ENCODE measurements at regions not wholly inside any gene's neighbourhood (a gene's known extent, or its start where the extent isn't known, plus 50 kb on each side); places are given as distances from the start of the nearest gene placed in this dataset.
A peak's percentile ranks its signal among the peaks of the same experiment; 100 is the strongest.

DNA sequence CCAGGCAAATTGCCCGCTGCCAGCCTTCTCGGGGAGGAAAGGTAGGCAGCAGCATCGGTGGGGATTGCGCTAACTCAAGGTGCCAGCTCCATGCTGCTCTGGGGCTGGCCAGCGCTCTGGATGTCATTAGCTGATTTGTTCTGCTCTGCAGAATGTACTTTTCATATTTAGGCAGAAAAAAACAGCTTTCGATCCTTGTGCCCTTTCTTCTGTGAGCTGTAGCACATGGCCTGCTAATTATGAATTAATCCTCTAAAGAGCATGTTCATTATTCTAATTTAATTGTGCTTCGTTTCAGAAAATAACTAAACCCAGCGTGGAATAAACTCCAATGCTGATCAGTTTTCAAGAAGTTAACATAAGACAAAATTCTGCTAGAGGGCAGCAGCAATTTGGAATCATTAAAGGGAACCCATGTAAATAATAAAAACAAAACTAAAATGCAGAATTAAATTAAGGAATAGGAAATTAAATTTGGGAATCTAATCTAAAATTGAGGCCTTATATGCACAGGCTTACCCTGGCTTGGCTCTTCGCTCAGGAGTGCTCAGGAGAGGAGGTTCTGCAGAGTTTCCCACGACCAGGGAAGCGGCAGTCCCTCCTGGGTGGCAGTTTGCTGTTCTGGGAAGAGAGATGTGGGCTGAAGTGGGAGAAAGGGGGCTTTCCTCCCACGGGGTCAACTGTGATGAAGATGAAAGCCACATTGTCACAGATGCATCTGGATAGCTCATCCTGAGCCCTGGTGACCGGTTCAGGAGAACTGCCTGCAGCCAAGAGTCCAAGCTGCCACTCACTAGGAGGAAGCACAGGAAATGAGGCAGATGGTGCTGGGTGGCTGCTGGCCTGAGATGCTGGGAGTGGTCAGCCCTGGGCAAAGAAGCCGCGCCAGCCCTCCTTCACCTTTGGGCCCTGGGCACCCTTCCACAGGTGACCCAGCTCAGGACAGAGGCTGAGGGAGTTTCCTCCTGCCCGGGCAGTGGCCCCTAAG, 93.2 kb upstream of the PKDCC start:
- DNase-seq (ENCODE audit: low spot score): no peak

DNA sequence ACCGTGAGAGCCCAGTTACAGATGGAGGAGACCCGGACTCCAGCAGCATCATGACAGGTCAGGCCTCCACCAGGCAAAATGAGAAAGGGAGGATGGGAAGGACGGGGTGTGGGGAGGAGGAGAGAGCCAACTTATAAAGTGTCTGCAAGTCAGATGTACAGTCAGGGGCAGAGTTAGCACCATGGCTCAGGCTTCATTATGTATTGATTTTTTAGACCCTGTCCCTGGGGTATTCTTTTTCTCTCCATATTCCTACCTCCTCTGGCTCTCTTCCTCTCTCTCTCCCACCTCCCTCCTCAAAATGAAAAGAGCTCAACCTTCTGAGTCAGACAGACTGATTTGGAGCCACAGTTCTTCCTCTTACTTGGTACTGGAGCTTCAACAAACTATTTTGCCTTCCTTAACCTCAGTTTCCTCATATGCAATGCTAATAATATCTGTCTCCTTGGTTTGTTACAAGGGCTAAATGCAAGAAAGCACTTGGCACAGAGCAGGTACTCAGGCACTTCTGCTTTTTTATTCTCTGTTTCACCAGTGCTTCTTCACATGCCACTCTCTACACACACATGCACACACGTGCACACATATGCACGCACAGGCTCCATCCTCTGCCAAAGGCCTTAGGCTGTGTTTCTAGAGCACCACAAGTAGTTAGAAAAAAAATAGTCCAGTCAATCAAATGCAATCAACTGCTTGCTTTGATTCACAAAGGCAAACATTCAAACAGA, 92.3 kb upstream of the PKDCC start:
- DNase-seq (ENCODE audit: low spot score): no peak

DNA sequence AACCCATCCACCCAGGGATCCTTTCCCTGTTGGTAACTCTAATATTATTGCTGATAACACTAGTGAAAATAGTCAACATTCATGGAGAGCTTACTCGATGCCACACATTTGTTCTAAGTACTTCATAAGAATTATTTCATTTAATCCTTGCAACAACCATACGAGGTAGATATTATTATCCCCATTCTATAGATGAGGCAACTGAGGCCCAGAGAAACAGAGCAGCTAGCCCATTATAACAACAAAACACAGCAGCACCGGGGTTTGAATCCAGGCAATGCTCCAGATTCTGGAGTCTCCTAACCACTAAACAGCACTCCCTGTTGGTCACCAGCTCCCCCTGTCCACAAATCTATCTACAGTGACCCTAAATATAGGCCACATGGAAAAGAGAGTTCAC, 90.4 kb upstream of the PKDCC start:
- DNase-seq (ENCODE audit: low spot score): no peak

DNA sequence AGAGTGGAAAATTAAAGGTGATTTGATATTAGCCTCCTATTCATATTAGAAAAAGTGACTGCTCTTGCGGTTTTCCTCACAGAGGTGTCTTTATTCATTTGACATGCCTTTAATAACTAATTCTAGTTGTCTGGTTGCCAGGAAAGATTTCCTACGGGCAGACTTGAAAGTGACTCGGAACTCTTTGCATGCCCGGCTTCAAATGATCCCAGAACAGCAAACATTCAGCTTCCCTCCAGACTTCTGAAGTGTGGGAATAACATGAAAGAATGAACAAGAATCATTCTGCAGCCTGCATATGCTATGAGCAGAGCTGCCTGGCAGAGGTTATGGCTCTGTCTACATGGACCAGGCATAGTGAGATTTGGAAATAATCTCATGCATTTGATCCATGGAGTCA, 89.6 kb upstream of the PKDCC start:
- peak; percentile 22 for DNase-seq (ENCODE audit: low spot score)

DNA sequence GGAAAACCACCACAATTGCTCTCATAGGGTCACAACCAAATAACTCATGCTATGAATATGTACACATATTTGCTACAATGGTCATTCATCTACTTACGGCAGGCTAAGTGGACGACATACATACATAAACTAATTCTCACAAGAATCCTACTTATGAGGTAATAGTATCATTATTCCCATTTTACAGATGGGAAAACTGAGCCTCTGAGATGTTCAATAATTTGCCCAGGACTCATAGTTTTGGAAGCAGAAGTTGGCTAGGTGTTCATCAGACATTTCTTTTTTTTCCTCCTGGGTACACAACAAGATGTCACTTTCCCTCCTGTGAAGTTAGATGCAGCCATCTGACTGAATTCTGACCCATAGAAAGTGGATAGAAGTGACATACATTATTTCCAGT, 89.0 kb upstream of the PKDCC start:
- DNase-seq (ENCODE audit: low spot score): no peak

DNA sequence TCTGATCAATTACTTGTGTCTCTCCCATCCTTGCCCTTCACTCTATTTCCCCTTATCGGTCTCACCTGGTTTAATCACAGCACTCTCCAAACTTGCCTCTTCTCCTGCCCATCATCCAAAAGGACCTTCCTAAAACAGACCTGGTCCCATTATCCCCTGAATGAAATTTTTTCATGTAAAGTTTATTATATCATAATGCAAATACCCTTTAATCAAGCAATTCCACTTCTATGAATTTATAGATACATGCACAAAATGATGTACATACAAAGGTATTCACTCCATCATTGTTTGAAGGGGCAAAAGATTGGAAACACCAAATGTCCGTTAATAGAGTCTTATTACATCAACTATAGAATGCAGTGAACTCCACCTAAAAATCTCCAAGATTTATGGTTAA, 88.1 kb upstream of the PKDCC start:
- DNase-seq (ENCODE audit: low spot score): no peak

DNA sequence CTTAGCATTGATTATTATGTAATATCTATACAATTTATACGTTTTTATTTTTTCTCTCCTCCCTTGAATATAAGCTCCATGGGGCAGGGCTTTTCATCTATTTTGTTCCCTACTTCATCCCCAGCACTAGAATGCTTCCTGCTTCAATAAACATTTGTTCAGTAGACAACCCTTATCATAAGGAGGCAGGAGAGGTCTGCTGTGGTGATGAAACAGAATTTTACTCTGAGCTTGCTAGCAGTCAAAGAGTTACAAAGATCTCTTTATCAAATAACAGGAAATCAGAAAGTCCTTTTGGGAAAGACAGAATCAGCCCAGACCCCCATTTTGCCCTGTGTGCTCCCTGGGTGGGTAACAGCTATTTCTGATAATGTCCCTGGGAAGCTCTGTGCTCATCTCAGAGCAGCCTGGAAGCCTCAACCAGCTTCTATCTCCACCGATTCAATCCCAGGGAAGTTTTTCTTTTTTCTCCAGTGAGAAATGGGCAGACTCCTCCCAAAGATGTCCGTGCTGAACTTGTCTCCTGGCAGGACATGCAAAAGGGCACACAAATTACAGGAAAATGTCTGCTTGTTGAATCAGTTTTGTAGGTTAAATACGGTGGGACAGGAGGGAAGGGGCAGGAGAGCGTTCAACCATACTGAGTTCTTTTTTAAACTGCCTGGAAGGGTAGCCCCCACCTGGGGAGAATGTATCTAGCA, 84.7 kb upstream of the PKDCC start:
- no peak for DNase-seq (ENCODE audit: low spot score)

DNA sequence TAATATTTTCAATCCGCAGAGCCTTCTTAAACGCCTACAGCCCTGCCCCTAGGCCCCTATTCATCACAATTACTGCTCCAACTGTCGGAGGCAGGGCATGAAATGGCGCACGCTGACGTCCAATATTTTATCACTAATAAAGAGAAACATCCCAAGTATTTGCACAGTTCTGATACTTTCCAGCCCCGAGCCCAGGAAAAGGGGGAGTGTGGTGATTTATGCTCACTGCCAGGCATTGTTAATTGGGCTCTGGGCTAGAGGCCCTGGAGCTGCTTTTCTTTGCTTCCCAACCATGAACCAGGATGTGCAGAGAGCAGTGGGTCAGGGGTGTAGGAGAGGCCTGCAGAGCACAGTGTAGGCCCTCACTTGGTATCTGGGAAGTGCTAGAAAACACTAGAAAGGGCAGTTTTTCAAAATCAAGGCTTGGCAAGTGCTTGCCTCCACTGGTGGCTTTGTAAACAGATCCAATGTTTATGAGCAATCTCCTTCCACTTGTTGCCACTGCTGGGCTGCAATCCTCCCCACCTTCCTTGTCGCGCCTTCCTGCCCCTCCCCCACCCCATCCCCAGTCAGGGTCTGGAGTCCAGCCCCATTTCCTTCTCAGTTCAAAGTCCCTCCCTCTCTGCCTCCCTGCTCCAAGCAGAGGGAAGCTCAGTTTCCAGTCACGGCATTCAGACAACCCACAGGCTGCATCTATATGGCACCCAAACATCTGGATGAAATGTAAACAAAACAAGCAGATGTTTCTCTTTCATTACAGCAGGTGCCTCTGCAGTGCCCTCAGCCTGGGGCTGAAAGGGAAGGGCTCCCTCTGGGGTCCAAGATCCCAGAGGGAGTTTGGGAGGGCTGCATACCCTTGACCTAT, 83.9 kb upstream of the PKDCC start:
- no peak for DNase-seq (ENCODE audit: low spot score)

DNA sequence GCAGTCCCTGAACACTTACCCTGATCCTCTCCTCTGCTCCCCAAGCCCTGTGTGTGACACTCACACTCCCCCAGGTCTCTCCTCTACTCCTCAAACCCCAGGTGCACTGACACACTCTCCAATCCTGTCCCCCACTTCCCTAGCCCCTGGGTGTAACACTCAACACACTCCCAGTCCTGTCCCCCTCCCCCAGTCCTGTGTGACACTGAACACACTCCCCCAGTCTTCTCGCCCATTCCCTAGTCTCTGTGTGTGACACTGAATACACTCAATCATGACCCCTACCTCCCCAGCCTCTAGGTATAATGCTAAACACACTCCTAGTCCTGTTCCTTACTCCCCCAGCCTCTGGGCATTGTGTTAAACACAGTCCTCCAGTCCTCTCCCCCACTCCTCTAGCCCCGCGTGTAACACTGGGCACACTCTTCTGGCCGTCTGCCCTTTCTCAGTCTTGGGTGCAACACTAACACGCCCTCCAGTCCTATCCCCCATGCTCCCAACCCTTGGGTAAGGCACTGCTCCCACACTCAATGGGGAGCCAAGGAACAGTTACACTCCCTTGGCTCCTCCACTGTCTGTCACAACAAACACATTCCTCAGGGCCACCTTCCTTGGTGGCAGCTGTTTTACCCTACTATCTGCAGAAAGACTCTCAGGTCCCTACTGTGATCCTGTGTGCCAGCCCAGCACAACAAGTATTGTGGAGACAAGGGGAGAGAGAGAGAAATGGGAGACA, 82.5 kb upstream of the PKDCC start:
- DNase-seq (ENCODE audit: low spot score): no peak

DNA sequence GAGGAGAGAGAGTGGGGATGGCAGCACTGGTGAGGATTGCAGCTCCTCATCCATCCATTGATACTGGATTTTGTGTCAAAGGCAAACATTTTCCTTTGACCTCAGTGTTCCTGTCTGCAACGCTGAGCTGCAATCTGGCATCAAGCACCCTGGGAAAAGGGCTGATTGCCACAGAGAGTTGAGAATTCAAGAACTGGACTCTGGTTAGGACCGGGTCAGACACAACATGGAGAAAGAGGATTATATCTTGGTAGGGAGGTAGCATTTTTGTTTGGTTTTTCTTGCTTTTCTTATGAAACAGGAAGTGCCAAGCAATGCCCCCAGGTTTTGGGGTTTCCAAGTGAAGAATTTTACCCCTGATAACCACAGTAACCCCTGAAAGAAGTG, 81.9 kb upstream of the PKDCC start:
- peak; percentile 15 for DNase-seq (ENCODE audit: low spot score)

DNA sequence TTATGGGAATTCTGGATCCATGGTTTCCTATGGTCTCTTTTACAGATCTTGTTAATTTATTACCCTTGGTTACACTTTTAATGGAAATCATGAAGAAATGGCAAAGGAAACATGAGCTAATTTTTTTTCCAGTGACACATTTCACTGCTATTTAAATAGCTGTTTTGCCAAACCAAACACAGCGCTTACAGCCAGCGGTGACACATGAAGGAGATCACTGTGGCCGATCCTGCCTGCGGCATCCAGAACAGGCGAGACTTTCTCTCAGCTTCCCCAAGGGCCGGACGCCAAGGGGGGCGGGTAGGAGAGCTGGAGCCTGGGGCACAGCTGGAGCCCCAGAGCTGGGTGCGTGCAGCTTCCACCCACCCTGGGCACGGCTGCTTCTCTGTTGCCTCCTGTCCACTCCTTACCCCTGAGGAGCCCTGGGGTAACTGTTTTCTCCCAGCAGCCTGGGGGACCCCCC, 81.4 kb upstream of the PKDCC start:
- DNase-seq (ENCODE audit: low spot score): peak; percentile 95

DNA sequence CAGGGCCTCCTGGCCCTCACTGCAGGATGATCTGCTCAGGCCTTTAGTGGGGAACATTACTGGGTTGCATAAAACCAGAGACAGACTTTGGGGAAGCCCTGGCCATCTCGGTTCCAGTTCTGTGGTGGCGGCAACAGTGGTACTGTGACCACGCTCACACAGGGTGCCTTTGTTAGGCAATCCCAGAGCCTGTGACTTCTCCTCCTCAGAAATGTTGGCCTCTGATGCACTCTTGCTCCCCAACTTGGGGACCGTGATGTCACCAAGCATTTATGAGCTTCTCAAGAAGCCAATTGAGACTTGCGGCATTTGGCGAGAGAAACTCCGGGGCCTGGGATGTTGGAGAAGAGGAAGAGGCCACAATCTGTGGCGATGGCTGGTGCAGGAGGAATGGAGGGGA, 80.9 kb upstream of the PKDCC start:
- no peak for DNase-seq (ENCODE audit: low spot score)

DNA sequence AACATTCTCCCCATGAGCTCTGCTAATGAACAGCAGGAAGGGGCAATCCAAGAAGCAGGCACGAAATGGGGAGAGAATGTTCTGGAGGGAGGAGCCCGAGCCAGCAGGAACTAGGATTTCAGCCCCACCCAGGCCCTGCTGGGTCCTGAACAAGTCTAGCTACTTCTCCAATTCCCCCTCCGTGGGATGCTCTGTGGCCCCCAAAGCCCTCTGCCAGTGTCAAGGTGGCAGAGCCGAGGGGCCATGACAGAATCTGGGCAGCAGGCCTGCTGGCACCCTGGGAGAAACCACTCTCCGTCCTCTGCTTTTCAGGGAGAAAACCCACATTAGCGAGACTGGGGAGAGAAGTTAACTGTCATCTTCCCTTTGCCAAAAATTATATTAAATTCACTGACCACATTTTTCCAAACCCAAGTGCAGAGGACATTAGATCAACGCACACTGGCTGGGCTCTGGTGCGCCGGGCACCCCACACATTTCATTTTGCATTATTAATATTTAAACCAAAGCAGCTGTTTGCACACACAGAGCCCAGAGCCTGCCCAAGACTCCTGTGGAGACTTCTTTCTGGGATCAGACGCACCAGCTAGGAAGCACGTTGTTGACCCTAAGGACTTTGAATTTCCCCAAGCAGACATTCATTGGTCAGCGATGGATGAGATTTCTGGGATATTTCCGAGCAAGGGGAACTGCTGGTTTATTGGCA, 80.2 kb upstream of the PKDCC start:
- DNase-seq (ENCODE audit: low spot score): peak; percentile 15

DNA sequence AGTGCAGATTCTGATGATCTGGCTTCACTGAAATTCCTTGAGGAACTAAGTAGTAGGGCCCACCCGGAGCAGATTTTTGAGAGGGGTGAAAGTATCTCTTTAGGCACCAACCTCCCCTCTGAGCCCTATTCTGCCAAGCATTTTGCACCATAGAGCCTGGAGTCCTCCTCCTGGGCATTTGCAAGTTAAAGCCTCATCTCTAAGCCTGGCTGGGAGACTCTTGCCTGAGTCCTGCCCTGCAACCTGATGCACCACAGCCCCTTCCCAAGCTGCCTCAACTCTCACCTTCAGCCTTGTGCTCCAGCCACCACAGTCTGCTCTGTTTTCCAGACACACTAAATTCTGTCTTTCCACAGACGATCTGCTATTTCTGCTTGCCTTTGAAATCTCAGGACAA, 79.6 kb upstream of the PKDCC start:
- DNase-seq (ENCODE audit: low spot score): no peak

DNA sequence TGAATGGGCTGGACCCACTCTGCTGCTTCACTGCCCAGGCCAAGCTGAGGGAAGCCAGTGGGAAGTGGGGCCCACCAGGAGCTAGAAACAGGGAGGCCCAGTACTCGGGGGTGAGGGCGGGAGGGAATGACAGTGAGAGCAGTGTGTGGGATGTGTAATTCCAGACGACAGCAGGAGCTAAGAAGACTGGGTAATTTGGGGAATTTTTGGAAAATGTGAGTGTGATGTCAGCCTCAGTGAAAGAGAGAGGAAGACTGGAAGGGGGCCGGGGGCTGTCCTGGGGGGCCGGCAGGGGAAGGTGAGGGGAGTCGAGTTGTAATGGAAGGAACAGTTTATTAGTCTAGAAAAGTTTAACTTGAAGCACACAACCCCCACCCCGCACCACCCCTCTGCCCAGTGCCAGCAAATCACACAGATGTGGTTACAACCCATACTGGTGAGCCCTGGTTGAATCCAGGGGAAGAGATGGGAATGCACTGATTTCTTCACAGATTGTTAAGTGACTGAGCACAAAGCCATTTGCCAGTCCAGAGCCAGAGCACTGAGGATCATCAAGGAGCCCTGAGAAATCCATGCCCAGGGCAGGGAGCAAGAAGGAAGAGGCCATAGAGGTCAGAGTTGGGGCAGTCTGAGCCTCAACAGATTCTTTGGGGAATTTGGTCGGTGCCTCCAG, 76.7 kb upstream of the PKDCC start:
- no peak for DNase-seq (ENCODE audit: low spot score)

DNA sequence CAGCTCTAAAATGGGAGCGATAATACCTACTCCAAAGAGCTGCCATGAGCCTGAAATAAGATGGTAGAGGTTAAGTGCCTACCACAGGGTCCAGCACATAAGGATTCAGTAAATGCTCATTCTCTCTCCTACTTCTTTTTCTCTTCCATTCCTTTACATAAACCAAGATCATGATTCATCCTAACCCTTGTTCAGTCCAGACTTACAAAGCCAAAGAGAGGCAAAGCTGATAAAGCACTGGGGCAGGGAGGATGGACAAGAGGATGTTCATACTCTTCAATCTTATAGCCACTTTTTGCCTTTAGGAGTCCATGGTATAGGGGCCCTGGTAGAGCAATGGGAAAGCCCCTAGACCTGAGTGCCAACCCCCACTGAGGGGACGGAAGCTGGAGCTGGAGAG, 75.6 kb upstream of the PKDCC start:
- DNase-seq (ENCODE audit: low spot score): no peak

DNA sequence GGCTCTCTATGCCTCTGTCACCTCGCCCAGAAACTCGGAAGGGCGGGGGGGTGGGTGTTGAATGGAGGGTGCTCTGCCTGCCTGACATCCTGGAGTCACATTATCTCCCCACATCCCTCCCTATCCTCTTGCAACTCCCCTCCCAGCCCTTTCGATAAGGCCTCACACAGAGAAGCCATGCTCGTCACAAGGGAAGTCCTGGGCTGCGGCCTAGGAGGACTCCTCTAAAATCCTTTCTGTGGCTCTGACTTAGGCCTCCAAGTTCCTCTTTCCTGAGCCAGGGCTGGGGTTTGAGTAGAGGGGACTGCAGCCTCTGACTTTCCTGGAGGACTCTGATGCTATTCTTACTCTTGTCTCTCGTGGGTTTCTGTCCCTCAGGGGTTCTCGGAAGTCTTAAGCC, 75.0 kb upstream of the PKDCC start:
- DNase-seq (ENCODE audit: low spot score): no peak

DNA sequence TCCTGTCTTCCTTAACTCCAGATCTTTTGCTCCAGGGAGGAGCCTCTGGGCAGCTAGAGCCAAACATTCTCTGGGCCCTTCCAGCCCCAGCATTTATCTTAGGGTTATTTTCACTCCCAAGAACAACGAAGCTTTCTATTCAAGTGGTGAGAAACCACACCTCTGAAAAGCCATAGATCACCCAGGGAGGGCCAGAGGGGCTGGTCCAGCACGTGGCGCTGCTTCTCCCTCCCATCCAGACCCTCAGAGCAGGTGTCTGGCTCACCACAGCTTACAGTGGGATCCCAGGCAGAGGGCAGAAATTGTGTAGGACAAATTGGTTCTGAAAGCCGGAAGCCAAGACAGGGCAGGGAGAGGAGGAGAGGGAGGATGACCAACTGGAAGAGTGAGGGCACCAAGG, 74.0 kb upstream of the PKDCC start:
- no peak for DNase-seq (ENCODE audit: low spot score)

DNA sequence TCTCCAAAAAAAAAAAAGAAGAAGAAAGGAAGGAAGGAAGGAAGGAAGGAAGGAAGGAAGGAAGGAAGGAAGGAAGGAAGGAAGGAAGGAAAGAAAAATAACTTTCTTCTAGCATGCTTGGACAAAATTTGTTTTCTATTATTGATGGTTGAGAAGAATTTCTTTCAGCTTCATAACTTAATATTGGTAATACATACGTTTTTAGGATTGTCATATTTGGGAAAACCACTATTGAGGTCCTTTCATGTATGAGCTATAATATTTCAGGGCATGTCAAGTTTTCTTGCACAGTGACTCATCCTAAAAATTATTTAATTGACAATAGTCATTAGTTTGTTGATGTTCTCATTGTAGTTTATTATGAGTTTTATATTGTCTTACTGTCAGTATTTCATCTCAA, 66.4 kb upstream of the PKDCC start:
- no peak for DNase-seq (ENCODE audit: low spot score)

DNA sequence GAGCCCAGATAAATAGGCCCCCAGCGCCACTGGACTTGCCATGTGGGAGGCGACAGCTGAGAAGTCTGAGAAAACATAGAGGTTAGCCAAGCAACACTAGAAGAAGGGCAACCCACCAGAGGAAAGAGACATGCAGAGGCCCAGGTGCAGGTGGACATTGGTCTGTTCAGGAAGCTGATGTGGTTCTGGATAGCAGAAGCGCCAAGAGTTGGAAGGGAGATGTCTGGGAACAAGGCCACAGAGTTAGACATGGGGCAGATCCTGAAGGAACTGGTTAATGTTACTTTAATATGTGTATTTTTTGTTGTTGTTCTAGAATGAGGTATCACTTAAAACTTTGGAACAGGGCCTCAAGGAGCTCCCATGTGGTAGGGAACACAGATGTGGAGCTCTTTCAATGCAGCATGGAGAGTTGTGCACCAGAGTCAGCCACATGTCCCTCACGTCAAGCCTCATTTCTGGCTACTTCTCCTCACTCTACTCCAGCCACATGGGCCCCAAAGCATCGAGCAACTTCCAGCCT, 62.2 kb upstream of the PKDCC start:
- DNase-seq (ENCODE audit: low spot score): no peak

Measured in kidney tubule cell (primary cell).